Upper lobe of left lung (tissue), 6 donors: ENCODE measurements at regions not wholly inside any gene's neighbourhood (a gene's known extent, or its start where the extent isn't known, plus 50 kb on each side); places are given as distances from the start of the nearest gene placed in this dataset.

ENCODE experiments used
- ATAC-seq, 2 donors: fragments of 200-7000 bp; cut with Tn5 transposase; one replicate each; pipeline ENCODE4 v1.9.1; 2022; ENCODE audit warnings: mild to moderate bottlenecking in 2 of 2, moderate library complexity in 2 of 2; ENCODE audit not compliant: low FRiP score in 2 of 2
- DNase-seq, 2 donors: peaks; one replicate each; pipeline ENCODE4 v3.0.0-alpha.2; 2019 to 2020
- H3K27ac ChIP-seq, 4 donors: fragments of 200-600 bp; sonication (generic); one replicate each; pipeline ENCODE4 v1.5.1; 2016 to 2019
- H3K27me3 ChIP-seq, 4 donors: fragments of 200-600 bp; sonication (generic); one replicate each; pipeline ENCODE4 v1.5.1; 2017 to 2019
- H3K36me3 ChIP-seq, 4 donors: fragments of 200-600 bp; sonication (generic); one replicate each; pipeline ENCODE4 v1.5.1; 2016 to 2019
- H3K4me1 ChIP-seq, 4 donors: fragments of 200-600 bp; sonication (generic); one replicate each; pipeline ENCODE4 v1.5.1; 2018 to 2019
- H3K4me3 ChIP-seq, 4 donors: fragments of 200-600 bp; sonication (generic); one replicate each; pipeline ENCODE4 v1.5.1; 2017 to 2019; ENCODE audit warnings: mild to moderate bottlenecking in 2 of 4, moderate library complexity in 1 of 4
- H3K9me3 ChIP-seq, 4 donors: fragments of 200-600 bp; sonication (generic); one replicate each; pipeline ENCODE4 v1.5.1; 2018 to 2019
- EP300 ChIP-seq, 4 donors: sonication (generic); formaldehyde crosslinking; IDR thresholded peaks; one replicate each; pipeline ENCODE4 v1.5.1; 2017; ENCODE audit warnings: antibody characterized with exemption in 4 of 4, control low read depth in 2 of 4
- POLR2A ChIP-seq, 4 donors: fragments of 450-650 bp; IDR thresholded peaks; one replicate each; pipeline ENCODE4 v1.5.1; 2016 to 2017; ENCODE audit warnings: antibody characterized with exemption in 4 of 4, mild to moderate bottlenecking in 2 of 4
- POLR2AphosphoS5 ChIP-seq, 2 donors: sonication (generic); formaldehyde crosslinking; IDR thresholded peaks; one replicate each; pipeline ENCODE4 v1.5.1; 2017; ENCODE audit warnings: antibody characterized with exemption in 2 of 2
- WGBS, 2 donors: methylation state at CpG; one replicate each; pipeline ENCODE4 v1.1.5; 2017 to 2018; 5-methylcytosine and 5-hydroxymethylcytosine counted together
- TF ChIP-seq, protein P1 (sequence below), 6 experiments: fragments of 450-650 bp in 4 of 6; fragments of 200-600 bp in 2 of 6; sonication (generic) in 2 of 6; IDR thresholded peaks; one replicate each; pipeline ENCODE4 v1.5.1; 2016 to 2019; ENCODE audit warnings: antibody characterized with exemption in 6 of 6
- donor health status: DM: no; HTN: no; CAD: no; lungs with moderate emphysema.
- donor health status: DM: no; HTN: yes; CAD: no; lungs with severe emphysema.

DNA sequence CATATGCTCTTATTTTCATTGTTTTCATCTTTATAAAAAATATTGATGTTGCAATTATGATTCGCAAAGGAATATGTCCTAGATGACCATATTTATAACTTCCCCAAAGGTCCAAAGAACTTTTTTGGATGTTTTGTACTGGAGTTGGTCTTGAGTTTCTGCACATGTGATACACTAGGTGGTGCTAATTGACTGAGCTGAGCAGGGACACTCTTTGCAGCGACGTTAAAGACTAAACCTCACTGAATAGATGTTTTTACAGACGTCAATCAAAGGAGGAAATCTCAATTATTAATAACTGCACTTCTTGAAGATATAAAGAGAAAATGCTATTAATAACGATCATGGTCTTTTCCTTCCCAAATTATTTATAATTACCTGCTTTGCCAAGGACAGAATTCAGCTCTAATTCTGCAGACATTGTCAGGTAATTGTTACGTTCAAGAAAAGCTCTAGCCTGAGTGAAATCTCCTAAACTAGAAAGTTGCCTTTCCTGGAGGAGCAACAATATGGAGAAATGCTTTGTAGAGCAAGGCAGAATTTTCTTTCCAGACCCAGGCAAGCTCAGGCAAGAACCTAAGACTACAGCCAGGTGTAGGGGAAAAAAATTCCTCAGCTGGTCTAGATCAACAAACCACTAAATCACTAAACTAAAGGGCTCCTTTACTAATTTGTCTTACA lies 119.3 kb upstream of the RBBP8 start:
- Histone ChIP-seq H3K27ac (no peak overlapping the region), H3K36me3 (no peaks in the 10 kb centered on the region), H3K9me3 (no peaks in the 10 kb centered on the region), H3K4me1 (peaks cover 0 to 8% (median 0%) of the 10 kb centered on the region in 4 donors), H3K4me3 (no peak overlapping the region), H3K27me3 (no peaks in the 10 kb centered on the region)
- ATAC-seq (no peak), DNase-seq (no peak)
- TF ChIP-seq POLR2A (IDR thresholded peaks at IDR 0.05) = no peak
- TF ChIP-seq, protein P1, sequence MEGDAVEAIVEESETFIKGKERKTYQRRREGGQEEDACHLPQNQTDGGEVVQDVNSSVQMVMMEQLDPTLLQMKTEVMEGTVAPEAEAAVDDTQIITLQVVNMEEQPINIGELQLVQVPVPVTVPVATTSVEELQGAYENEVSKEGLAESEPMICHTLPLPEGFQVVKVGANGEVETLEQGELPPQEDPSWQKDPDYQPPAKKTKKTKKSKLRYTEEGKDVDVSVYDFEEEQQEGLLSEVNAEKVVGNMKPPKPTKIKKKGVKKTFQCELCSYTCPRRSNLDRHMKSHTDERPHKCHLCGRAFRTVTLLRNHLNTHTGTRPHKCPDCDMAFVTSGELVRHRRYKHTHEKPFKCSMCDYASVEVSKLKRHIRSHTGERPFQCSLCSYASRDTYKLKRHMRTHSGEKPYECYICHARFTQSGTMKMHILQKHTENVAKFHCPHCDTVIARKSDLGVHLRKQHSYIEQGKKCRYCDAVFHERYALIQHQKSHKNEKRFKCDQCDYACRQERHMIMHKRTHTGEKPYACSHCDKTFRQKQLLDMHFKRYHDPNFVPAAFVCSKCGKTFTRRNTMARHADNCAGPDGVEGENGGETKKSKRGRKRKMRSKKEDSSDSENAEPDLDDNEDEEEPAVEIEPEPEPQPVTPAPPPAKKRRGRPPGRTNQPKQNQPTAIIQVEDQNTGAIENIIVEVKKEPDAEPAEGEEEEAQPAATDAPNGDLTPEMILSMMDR (IDR thresholded peaks at IDR 0.05) = peak; percentile 30 to 54 (median 42)
- WGBS, 2 donors = 15 to 18% methylated on average over 6 of the region's 6 CpGs

DNA sequence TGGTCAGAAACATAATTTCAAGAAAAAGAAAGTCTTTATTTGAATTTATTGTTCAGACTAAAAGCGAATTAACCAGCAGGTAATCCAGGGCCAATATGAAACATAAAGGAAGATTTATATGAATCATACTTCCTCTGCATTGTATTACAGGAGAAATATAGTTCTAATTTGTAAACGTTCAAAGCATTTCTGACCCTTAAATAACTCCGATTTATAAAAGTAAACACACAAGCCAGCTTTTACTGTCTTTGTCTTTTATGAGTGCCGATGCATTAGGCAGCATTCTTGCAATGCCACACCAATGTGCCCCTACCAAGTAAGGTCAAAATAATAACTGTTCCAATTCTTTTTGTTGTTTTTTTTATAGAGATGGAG lies 118.8 kb upstream of the RBBP8 start:
- Histone ChIP-seq H3K27me3 (no peaks in the 10 kb centered on the region), H3K9me3 (no peaks in the 10 kb centered on the region), H3K27ac (no peak overlapping the region), H3K4me1 (peaks cover 0 to 8% (median 0%) of the 10 kb centered on the region in 4 donors), H3K36me3 (no peaks in the 10 kb centered on the region), H3K4me3 (no peak overlapping the region)
- WGBS, 2 donors = 40 to 53% methylated on average over 4 of the region's 4 CpGs
- TF ChIP-seq POLR2AphosphoS5 (IDR thresholded peaks at IDR 0.05) = no peak
- TF ChIP-seq, protein P1 (IDR thresholded peaks at IDR 0.05) = no peak
- no peak for TF ChIP-seq EP300 (IDR thresholded peaks at IDR 0.05)
- TF ChIP-seq POLR2A (IDR thresholded peaks at IDR 0.05) = no peak
- DNase-seq = no peak
- no peak for ATAC-seq

DNA sequence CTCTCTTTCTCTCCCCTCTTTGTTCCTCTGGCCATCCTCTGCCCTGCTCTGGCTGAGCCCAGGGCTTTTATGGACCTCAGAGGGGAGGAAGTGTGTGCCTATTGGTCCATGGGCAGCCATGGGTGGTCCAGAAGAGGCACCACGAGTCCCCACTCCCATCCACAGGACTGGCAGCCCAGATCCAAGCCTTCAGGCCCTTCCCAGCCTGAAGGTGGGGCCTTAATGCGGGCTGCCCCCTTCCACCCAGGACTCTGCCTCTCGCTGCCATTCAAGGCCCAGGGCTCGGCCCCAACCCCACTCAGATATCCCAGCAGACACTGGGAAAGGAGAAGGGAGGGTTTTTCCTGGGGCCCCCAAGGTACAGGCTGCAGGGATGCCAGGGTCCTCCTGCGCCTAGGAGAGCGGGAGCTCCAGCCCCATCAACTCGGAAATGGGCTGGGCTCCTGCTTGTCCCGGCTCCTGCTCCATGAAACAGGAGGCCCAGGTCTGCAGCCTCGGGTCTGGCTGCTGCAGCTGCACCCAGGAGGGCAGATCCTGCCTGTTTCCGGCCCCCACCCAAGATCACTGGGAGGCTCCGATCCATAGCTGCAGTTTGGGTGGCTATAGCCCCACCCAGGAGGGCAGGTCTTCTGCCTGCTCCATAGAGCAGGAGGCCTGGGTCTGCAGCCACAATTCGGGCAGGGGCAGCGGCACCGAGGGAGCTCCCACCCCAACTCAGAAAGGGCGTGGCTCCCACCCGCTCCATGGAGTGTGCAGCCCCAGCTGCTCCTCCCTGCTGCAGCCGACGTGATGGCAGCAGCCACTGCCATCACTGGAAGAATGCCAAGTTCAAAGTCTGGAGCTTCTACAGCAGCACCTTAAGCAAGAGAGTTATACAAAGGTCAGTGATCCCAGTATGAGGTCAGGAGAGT lies 116.6 kb upstream of the RBBP8 start:
- Histone ChIP-seq H3K36me3 (no peaks in the 10 kb centered on the region), H3K27ac (no peak overlapping the region), H3K9me3 (no peaks in the 10 kb centered on the region), H3K4me1 (peaks cover 0 to 8% (median 0%) of the 10 kb centered on the region in 4 donors), H3K4me3 (no peak overlapping the region), H3K27me3 (no peaks in the 10 kb centered on the region)
- ATAC-seq = peak in 1 of 2 donors; percentile 23
- TF ChIP-seq POLR2A (IDR thresholded peaks at IDR 0.05) (no peak), POLR2AphosphoS5 (IDR thresholded peaks at IDR 0.05) (no peak), EP300 (IDR thresholded peaks at IDR 0.05) (no peak)
- TF ChIP-seq, protein P1 (IDR thresholded peaks at IDR 0.05) = no peak
- DNase-seq = peak in 1 of 2 donors; percentile 49
- 75 to 84% methylated on average over 1 to 16 of the region's 18 CpGs for WGBS, 2 donors

DNA sequence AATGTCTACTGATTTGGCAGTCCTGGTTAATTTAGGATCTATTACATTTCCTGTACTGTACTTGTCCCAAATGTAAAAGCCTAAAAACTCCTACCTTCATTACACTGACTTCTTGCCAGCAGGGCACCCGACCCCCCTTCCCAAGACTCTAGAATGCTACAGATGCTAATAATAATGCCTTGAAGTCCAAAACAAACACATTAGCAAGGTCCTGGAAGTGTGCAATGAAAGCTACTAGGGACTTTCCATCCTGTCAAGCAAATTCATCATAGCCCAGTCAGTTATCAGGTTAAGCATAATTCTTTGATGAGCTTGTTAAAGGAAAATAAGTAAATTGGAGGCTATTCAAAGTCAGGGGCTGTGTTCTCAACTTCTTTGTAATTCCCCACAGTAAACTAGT lies 115.3 kb upstream of the RBBP8 start:
- no peak overlapping the region for H3K4me3 ChIP-seq
- H3K9me3 ChIP-seq = no peaks in the 10 kb centered on the region
- no peaks in the 10 kb centered on the region for H3K36me3 ChIP-seq
- peaks cover 0 to 8% (median 0%) of the 10 kb centered on the region in 4 donors for H3K4me1 ChIP-seq
- TF ChIP-seq EP300 (IDR thresholded peaks at IDR 0.05) (no peak), POLR2A (IDR thresholded peaks at IDR 0.05) (no peak), POLR2AphosphoS5 (IDR thresholded peaks at IDR 0.05) (no peak)
- TF ChIP-seq, protein P1 (IDR thresholded peaks at IDR 0.05) = no peak
- no peaks in the 10 kb centered on the region for H3K27me3 ChIP-seq
- WGBS, 2 donors = 25 to 36% methylated on average over 1 of the region's 1 CpG
- DNase-seq = peak in 1 of 2 donors; percentile 51
- no peak overlapping the region for H3K27ac ChIP-seq
- ATAC-seq = no peak
